GM12878 (cell line): ENCODE measurements at regions not wholly inside any gene's neighbourhood (a gene's known extent, or its start where the extent isn't known, plus 50 kb on each side); places are given as distances from the start of the nearest gene placed in this dataset.

ENCODE experiments used
- BHLHE40 ChIP-seq, 2 experiments: fragments of 450-650 bp in 1 of 2; IDR thresholded peaks; 2 replicates each; pipeline ENCODE4 v1.6.1; 2011 to 2017; ENCODE audit warnings: low read depth in 2 of 2, borderline replicate concordance in 1 of 2, improper control_type of control experiment in 1 of 2, low read length in 1 of 2, mild to moderate bottlenecking in 1 of 2
- CEBPB ChIP-seq, 2 experiments: fragments of 150-350 bp in 1 of 2; IDR thresholded peaks; 2 replicates each; pipeline ENCODE4 v1.6.1; 2012 to 2014; ENCODE audit warnings: low read depth in 2 of 2, low read length in 2 of 2, borderline replicate concordance in 1 of 2, inconsistent platforms in 1 of 2
- CREB1 ChIP-seq: IDR thresholded peaks from 2 replicates; pipeline ENCODE4 v1.6.1; 2012; ENCODE audit warnings: low read depth, mild to moderate bottlenecking, inconsistent platforms
- CTCF ChIP-seq, 3 experiments: IDR thresholded peaks in 2 of 3; conservative IDR thresholded peaks in 1 of 3; 2 replicates each; pipeline ENCODE4 v1.5.1; 2011; ENCODE audit warnings: low read depth in 3 of 3, low read length in 3 of 3, mild to moderate bottlenecking in 3 of 3, control low read depth in 2 of 3, moderate library complexity in 2 of 3, inconsistent platforms in 1 of 3, mixed read lengths in 1 of 3; ENCODE audit not compliant: control insufficient read depth in 2 of 3, insufficient read depth in 1 of 3; ENCODE audit errors: extremely low read depth in 1 of 3
- EGR1 ChIP-seq, 2 experiments: IDR thresholded peaks; 1 replicate in 1 of 2; 2 replicates in 1 of 2; pipeline ENCODE4 v1.6.1; 2011 to 2012; ENCODE audit warnings: low read depth in 2 of 2, low read length in 2 of 2, borderline replicate concordance in 1 of 2, mild to moderate bottlenecking in 1 of 2, moderate library complexity in 1 of 2
- EP300 ChIP-seq, 2 experiments: fragments of 150-350 bp in 1 of 2; IDR thresholded peaks; 2 replicates each; pipeline ENCODE4 v1.6.1; 2011 to 2012; ENCODE audit warnings: low read depth in 2 of 2, low read length in 2 of 2, borderline replicate concordance in 1 of 2, improper control_type of control experiment in 1 of 2, inconsistent platforms in 1 of 2; ENCODE audit not compliant: control insufficient read depth in 1 of 2
- EZH2 ChIP-seq: IDR thresholded peaks from 2 replicates; pipeline ENCODE4 v1.6.1; 2012; ENCODE audit warnings: low read depth, mild to moderate bottlenecking, control low read depth, inconsistent platforms, low read length, borderline replicate concordance; ENCODE audit not compliant: control insufficient read depth
- GABPA ChIP-seq: IDR thresholded peaks from 2 replicates; pipeline ENCODE4 v1.6.1; 2014; ENCODE audit warnings: antibody characterized with exemption, low read depth, mild to moderate bottlenecking, inconsistent platforms
- MYC ChIP-seq: IDR thresholded peaks from 2 replicates; pipeline ENCODE4 v1.6.1; 2011; ENCODE audit warnings: mild to moderate bottlenecking, low read length, moderate library complexity, inconsistent platforms; ENCODE audit not compliant: insufficient read depth, insufficient replicate concordance, insufficient read length, severe bottlenecking
- POLR2A ChIP-seq: IDR thresholded peaks from 2 replicates; pipeline ENCODE4 v1.6.1; 2011; ENCODE audit warnings: low read depth, mild to moderate bottlenecking, low read length
- TAF1 ChIP-seq: IDR thresholded peaks from 2 replicates; pipeline ENCODE4 v1.6.1; 2011; ENCODE audit warnings: mild to moderate bottlenecking, low read depth, low read length, borderline replicate concordance
- TCF7 ChIP-seq: IDR thresholded peaks from 2 replicates; pipeline ENCODE4 v1.6.1; 2014; ENCODE audit warnings: antibody characterized with exemption, borderline replicate concordance
- YY1 ChIP-seq: IDR thresholded peaks from 2 replicates; pipeline ENCODE4 v1.6.1; 2011; ENCODE audit warnings: low read depth, mild to moderate bottlenecking, low read length

- no peak for TF ChIP-seq CTCF (IDR thresholded peaks at IDR 0.05 in 2 of 3, conservative IDR thresholded peaks at IDR 0.05 in 1 of 3; ENCODE audit: control insufficient read depth in 2 of 3, extremely low read depth in 1 of 3, insufficient read depth in 1 of 3, low read depth in 3 of 3, low read length in 3 of 3)
- no peak for TF ChIP-seq GABPA
- TF ChIP-seq POLR2A, result no peak
- TF ChIP-seq EGR1 (IDR thresholded peaks at IDR 0.05; ENCODE audit: borderline replicate concordance in 1 of 2, low read depth in 2 of 2, low read length in 2 of 2), result no peak
- TF ChIP-seq BHLHE40 (IDR thresholded peaks at IDR 0.05; ENCODE audit: borderline replicate concordance in 1 of 2, low read depth in 2 of 2, low read length in 1 of 2), result no peak
- no peak for TF ChIP-seq CEBPB (IDR thresholded peaks at IDR 0.05; ENCODE audit: borderline replicate concordance in 1 of 2, low read depth in 2 of 2, low read length in 2 of 2)
- no peak for TF ChIP-seq EZH2
- TF ChIP-seq EP300 (IDR thresholded peaks at IDR 0.05; ENCODE audit: borderline replicate concordance in 1 of 2, control insufficient read depth in 1 of 2, low read depth in 2 of 2, low read length in 2 of 2), result no peak
- TF ChIP-seq CREB1, result no peak
- TF ChIP-seq TCF7, result no peak
- TF ChIP-seq YY1, result no peak
- no peak for TF ChIP-seq TAF1
- TF ChIP-seq MYC, result no peak
Observed at GRCh38 chr12:61860451-61860850, 399.8 kb upstream of the USP15 start.
